IPS DF 6.9 (cell line): ENCODE measurements at regions not wholly inside any gene's neighbourhood (a gene's known extent, or its start where the extent isn't known, plus 50 kb on each side); places are given as distances from the start of the nearest gene placed in this dataset.

Experiments
- DNase-seq: peaks from one replicate; pipeline ENCODE4 v3.0.0-alpha.2; 2013; ENCODE audit warnings: low read depth, low spot score
- H3K27ac ChIP-seq: one replicate; pipeline ENCODE4 v1.5.1; 2013; ENCODE audit warnings: low read length, control low read depth
- H3K27me3 ChIP-seq: 2 replicates; pipeline ENCODE4 v1.6.1; 2013; ENCODE audit warnings: mild to moderate bottlenecking, low read length; ENCODE audit not compliant: control insufficient read depth, insufficient read depth
- H3K36me3 ChIP-seq: 2 replicates; pipeline ENCODE4 v1.6.1; 2013; ENCODE audit warnings: low read length; ENCODE audit not compliant: control insufficient read depth, insufficient read depth
- H3K4me1 ChIP-seq: 2 replicates; pipeline ENCODE4 v1.6.1; 2013; ENCODE audit warnings: low read length; ENCODE audit not compliant: control insufficient read depth, insufficient read depth
- H3K4me3 ChIP-seq: 2 replicates; pipeline ENCODE4 v1.5.1; 2013; ENCODE audit warnings: mild to moderate bottlenecking, low read length
- H3K9me3 ChIP-seq: 2 replicates; pipeline ENCODE4 v1.6.1; 2013; ENCODE audit warnings: low read length, inconsistent platforms; ENCODE audit not compliant: control insufficient read depth, insufficient read depth
- WGBS: extraction: QIAGEN DNeasy Blood & Tissue Kit; methylation state at CpG from one replicate; pipeline ENCODE4 v1.1.7; 2013; ENCODE audit warnings: mixed read lengths, missing lambda C conversion rate; ENCODE audit not compliant: insufficient read length, insufficient coverage; 5-methylcytosine and 5-hydroxymethylcytosine counted together

- Histone ChIP-seq H3K36me3 (no peaks in the 10 kb centered on the region), H3K4me3 (no peak overlapping the region), H3K9me3 (no peaks in the 10 kb centered on the region), H3K27me3 (no peaks in the 10 kb centered on the region), H3K4me1 (no peaks in the 10 kb centered on the region), H3K27ac (no peak overlapping the region)
- no peak for DNase-seq
Measured at GRCh38 chr10:81541517-81541916, 333.5 kb upstream of the NRG3 start.

DNA sequence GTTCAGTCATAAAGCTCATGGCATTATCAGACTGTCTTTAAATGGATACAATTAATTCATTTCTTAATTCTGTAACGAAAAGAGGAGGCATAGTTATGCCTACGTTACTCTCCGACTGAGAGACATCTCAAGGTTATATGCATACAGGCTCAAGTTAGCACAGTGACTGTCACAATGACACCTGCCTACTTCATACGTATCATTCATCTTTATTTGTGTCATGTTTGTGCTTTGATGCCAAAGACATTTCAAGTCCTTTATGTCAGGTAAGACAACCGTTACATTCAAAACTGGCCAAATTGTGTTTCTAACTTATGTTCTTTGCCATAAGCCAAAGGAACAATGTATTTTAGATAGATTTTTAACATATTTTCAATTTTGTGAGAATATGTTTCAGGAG is 328.8 kb upstream of the NRG3 start:
- H3K4me3 ChIP-seq, result no peak overlapping the region
- no peaks in the 10 kb centered on the region for H3K9me3 ChIP-seq
- no CpG with 5 or more reads among the region's 5 CpGs for WGBS

DNA sequence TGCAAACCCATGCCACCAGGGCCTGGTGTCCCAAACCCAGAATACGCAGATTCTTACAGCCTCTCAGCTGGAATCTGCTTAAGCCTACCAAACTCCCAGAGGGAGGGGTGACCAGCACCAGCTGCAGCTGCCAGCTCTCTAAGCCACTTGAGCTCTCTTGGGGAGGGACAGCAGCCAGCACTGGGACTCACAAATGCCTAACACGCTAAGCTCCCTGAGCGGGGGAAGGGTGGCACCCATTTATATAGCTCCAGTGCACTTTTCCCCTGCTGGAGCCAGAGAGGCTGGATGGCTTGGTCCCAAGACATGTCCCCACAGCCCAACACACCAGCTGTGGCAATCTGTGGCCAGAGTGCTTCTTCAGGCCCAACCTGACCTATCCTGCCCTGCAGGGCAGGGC is 326.8 kb upstream of the NRG3 start:
- Histone ChIP-seq H3K4me1 (no peaks in the 10 kb centered on the region), H3K4me3 (no peak overlapping the region), H3K27ac (no peak overlapping the region), H3K9me3 (no peaks in the 10 kb centered on the region), H3K27me3 (no peaks in the 10 kb centered on the region), H3K36me3 (no peaks in the 10 kb centered on the region)
- DNase-seq, result no peak
- no CpG with 5 or more reads among the region's 3 CpGs for WGBS

More for the DNA sequence above, 328.8 kb upstream of the NRG3 start:
- no peaks in the 10 kb centered on the region for H3K4me1 ChIP-seq
- no peaks in the 10 kb centered on the region for H3K27me3 ChIP-seq
- H3K36me3 ChIP-seq, result no peaks in the 10 kb centered on the region
- no peak overlapping the region for H3K27ac ChIP-seq
- DNase-seq, result no peak

GRCh38 chr10:81564143-81564542 is 310.9 kb upstream of the NRG3 start:
- Histone ChIP-seq H3K27me3 (no peaks in the 10 kb centered on the region), H3K4me3 (no peak overlapping the region), H3K4me1 (no peaks in the 10 kb centered on the region), H3K36me3 (no peaks in the 10 kb centered on the region), H3K27ac (no peak overlapping the region), H3K9me3 (no peaks in the 10 kb centered on the region)
- no CpG with 5 or more reads among the region's 3 CpGs for WGBS
- no peak for DNase-seq

GRCh38 chr10:81569488-81569887 is 305.5 kb upstream of the NRG3 start:
- Histone ChIP-seq H3K27ac (no peak overlapping the region), H3K4me3 (no peak overlapping the region), H3K27me3 (no peaks in the 10 kb centered on the region), H3K36me3 (no peaks in the 10 kb centered on the region), H3K4me1 (no peaks in the 10 kb centered on the region), H3K9me3 (no peaks in the 10 kb centered on the region)
- WGBS, result no CpG with 5 or more reads among the region's 5 CpGs
- no peak for DNase-seq

DNA sequence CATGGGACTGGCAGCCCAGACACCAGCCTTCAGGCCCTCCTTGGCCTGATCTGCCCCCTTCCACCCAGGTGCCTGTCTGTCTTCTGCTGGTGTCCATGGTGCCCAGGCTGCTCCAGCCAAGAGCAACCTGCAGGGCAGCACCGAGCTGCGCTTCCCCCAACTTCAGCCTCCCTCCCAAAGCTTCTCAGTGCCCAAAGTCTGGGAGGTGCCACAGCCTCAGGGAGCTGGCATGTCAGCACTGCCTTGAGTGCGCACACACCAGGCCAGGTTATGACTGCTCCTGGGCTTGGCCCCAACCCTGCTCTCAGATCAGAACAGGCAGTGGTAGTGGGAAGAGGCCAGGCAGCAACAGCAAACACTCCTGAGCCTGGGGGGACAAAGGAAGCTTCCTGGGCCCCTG is 304.6 kb upstream of the NRG3 start:
- Histone ChIP-seq H3K27ac (no peak overlapping the region), H3K4me3 (no peak overlapping the region), H3K27me3 (no peaks in the 10 kb centered on the region), H3K36me3 (no peaks in the 10 kb centered on the region), H3K4me1 (no peaks in the 10 kb centered on the region), H3K9me3 (no peaks in the 10 kb centered on the region)
- no CpG with 5 or more reads among the region's 3 CpGs for WGBS
- no peak for DNase-seq

DNA sequence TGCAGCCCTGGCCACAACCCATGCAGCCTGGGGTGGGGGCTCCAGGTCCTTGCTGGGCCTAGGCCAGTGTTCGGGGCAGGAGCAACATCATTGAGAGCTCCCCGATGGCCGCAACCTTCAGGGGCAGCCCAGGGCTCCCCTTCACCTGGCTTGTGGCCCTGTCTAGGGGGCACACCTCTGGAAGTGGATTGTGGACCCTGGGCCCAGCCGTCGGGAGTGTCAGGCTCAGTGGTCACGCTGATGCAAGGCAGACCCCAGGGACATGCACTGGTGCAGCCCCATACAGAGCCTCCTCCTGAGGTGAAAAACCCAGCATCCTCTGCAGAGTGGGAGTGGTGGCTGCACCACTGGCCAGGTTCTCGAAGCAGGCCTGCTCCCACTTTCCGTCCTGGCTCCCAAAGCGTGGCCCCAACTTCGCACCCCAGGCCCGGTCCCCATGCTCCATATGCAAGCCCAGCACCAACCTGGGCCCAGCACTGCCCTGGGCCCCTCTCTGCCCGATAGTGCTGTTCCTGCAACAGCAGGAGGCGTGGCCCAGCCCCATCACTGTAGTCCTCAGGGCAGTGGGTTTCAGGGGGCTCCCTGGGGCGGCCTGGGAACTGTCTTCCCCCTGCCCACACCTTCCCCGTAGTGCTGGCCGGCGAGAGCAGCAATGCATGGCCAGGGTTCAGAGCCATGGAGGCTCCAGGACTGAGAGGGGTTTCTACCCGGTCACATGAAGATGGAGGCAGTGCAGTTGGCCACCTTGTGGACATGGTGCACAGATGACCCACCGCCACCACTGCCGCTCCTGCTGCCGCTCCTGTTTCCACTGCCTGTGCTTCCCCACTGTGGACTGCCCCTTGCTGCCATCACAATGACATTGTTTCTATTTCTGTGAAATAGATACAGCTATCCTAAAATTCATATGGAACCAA is 303.9 kb upstream of the NRG3 start:
- no peaks in the 10 kb centered on the region for H3K9me3 ChIP-seq
- no peak for DNase-seq
- H3K4me3 ChIP-seq, result no peak overlapping the region
- H3K27ac ChIP-seq, result no peak overlapping the region
- H3K36me3 ChIP-seq, result no peaks in the 10 kb centered on the region
- no CpG with 5 or more reads among the region's 21 CpGs for WGBS
- no peaks in the 10 kb centered on the region for H3K4me1 ChIP-seq
- no peaks in the 10 kb centered on the region for H3K27me3 ChIP-seq

DNA sequence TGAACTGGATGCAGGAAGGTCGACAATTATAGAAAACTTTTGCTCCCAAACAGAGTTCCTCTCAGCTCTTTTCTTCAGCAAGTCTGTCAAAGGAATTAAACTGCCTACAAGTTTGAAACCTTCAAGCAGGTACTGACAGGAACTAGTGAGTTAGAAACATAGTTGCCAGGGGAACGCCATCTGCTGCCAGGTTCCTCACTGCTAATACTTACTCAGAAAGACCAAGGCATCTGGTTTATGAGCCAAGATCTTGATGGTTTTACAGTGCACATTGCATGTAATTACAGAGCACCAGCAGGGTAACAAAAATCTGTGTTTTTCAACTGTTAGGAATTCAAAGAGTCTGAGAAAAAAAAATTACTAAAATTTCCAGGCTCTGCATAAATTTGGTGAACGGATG is 300.0 kb upstream of the NRG3 start:
- Histone ChIP-seq H3K9me3 (no peaks in the 10 kb centered on the region), H3K4me3 (no peak overlapping the region), H3K27me3 (no peaks in the 10 kb centered on the region), H3K36me3 (no peaks in the 10 kb centered on the region), H3K4me1 (no peaks in the 10 kb centered on the region), H3K27ac (no peak overlapping the region)
- WGBS, result no CpG with 5 or more reads among the region's 3 CpGs
- DNase-seq, result no peak

- no peaks in the 10 kb centered on the region for H3K36me3 ChIP-seq
- no peaks in the 10 kb centered on the region for H3K27me3 ChIP-seq
- no peaks in the 10 kb centered on the region for H3K9me3 ChIP-seq
- no peak overlapping the region for H3K27ac ChIP-seq
- H3K4me1 ChIP-seq, result no peaks in the 10 kb centered on the region
- H3K4me3 ChIP-seq, result no peak overlapping the region
- no CpG with 5 or more reads among the region's 2 CpGs for WGBS
- no peak for DNase-seq
Measured at GRCh38 chr10:81576336-81576735, 298.7 kb upstream of the NRG3 start.

DNA sequence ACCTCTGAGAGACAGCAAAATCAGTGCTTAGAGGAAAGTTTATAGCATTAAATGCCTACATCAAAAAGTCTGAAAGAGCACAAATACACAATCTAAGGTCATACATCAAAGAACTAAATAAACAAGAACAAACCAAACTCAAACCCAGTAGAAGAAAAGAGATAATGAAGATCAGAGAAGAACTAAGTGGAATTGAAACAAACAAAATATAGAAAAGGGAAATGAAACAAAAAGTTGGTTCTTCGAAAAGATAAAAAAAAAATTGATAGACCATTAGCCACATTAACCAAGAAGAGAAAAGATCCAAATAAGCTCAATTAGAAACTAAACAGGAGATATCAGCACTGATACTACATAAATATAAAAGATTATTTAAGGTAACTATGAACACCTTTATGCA is 280.0 kb upstream of the NRG3 start:
- no peaks in the 10 kb centered on the region; the same call in 1 of the 2 replicates for H3K9me3 ChIP-seq
- no peak overlapping the region for H3K27ac ChIP-seq
- H3K27me3 ChIP-seq, result no peaks in the 10 kb centered on the region
- H3K4me1 ChIP-seq, result no peaks in the 10 kb centered on the region
- no CpG with 5 or more reads among the region's 1 CpG for WGBS
- no peak overlapping the region for H3K4me3 ChIP-seq
- no peaks in the 10 kb centered on the region for H3K36me3 ChIP-seq
- no peak for DNase-seq

- no peaks in the 10 kb centered on the region for H3K36me3 ChIP-seq
- no peaks in the 10 kb centered on the region for H3K27me3 ChIP-seq
- H3K4me1 ChIP-seq, result no peaks in the 10 kb centered on the region
- DNase-seq, result no peak
- no peak overlapping the region for H3K27ac ChIP-seq
- H3K4me3 ChIP-seq, result no peak overlapping the region
- WGBS, result 100% methylated on average over 1 of the region's 2 CpGs
- H3K9me3 ChIP-seq, result no peaks in the 10 kb centered on the region
Measured at GRCh38 chr10:81600185-81600584, 274.8 kb upstream of the NRG3 start.
